ENCODE measurements at regions not wholly inside any gene's neighbourhood (a gene's known extent, or its start where the extent isn't known, plus 50 kb on each side); places are given as distances from the start of the nearest gene placed in this dataset.

GRCh38 chr11:69573761-69574607, 67.0 kb upstream of the CCND1 start:
- TF ChIP-seq CTCF (conservative IDR thresholded peaks at IDR 0.05; ENCODE audit: low read depth in 2 of 2) (no peak), CREB1 (CRISPR knock-in tag; IDR thresholded peaks at IDR 0.05; ENCODE audit: low read depth) (no peak), NANOG (IDR thresholded peaks at IDR 0.05; ENCODE audit: borderline replicate concordance) (no peak), EZH2 (IDR thresholded peaks at IDR 0.05; ENCODE audit: low read depth, unreplicated experiment) (no peak), ZNF462 (CRISPR knock-in tag; IDR thresholded peaks at IDR 0.05) (no peak), JUNB (IDR thresholded peaks at IDR 0.05; ENCODE audit: unreplicated experiment) (no peak), REST (IDR thresholded peaks at IDR 0.05; ENCODE audit: unreplicated experiment) (no peak), ZNF114 (CRISPR knock-in tag; IDR thresholded peaks at IDR 0.05) (no peak), POLR2AphosphoS5 (IDR thresholded peaks at IDR 0.05; ENCODE audit: low read depth) (no peak), EZH2phosphoT487 (IDR thresholded peaks at IDR 0.05; ENCODE audit: unreplicated experiment) (no peak), ETS1 (IDR thresholded peaks at IDR 0.05) (no peak), ZNF331 (CRISPR knock-in tag; IDR thresholded peaks at IDR 0.05; ENCODE audit: low read depth) (no peak)
